ENCODE measurements at regions not wholly inside any gene's neighbourhood (a gene's known extent, or its start where the extent isn't known, plus 50 kb on each side); places are given as distances from the start of the nearest gene placed in this dataset.

GRCh38 chr2:104673225-104673624 is 180.7 kb upstream of the POU3F3 start (continued):
- TF ChIP-seq, protein P1, sequence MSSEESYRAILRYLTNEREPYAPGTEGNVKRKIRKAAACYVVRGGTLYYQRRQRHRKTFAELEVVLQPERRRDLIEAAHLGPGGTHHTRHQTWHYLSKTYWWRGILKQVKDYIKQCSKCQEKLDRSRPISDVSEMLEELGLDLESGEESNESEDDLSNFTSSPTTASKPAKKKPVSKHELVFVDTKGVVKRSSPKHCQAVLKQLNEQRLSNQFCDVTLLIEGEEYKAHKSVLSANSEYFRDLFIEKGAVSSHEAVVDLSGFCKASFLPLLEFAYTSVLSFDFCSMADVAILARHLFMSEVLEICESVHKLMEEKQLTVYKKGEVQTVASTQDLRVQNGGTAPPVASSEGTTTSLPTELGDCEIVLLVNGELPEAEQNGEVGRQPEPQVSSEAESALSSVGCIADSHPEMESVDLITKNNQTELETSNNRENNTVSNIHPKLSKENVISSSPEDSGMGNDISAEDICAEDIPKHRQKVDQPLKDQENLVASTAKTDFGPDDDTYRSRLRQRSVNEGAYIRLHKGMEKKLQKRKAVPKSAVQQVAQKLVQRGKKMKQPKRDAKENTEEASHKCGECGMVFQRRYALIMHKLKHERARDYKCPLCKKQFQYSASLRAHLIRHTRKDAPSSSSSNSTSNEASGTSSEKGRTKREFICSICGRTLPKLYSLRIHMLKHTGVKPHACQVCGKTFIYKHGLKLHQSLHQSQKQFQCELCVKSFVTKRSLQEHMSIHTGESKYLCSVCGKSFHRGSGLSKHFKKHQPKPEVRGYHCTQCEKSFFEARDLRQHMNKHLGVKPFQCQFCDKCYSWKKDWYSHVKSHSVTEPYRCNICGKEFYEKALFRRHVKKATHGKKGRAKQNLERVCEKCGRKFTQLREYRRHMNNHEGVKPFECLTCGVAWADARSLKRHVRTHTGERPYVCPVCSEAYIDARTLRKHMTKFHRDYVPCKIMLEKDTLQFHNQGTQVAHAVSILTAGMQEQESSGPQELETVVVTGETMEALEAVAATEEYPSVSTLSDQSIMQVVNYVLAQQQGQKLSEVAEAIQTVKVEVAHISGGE (tag by site-specific recombination; conservative IDR thresholded peaks at IDR 0.05; ENCODE audit: low read depth), result no peak
- no peak for TF ChIP-seq RBAK (tag by site-specific recombination; IDR thresholded peaks at IDR 0.05)
- no peak for TF ChIP-seq ZNF248 (tag by site-specific recombination; IDR thresholded peaks at IDR 0.05)
- no peak for TF ChIP-seq ZNF600 (tag by site-specific recombination; IDR thresholded peaks at IDR 0.05)
- TF ChIP-seq, protein P2, sequence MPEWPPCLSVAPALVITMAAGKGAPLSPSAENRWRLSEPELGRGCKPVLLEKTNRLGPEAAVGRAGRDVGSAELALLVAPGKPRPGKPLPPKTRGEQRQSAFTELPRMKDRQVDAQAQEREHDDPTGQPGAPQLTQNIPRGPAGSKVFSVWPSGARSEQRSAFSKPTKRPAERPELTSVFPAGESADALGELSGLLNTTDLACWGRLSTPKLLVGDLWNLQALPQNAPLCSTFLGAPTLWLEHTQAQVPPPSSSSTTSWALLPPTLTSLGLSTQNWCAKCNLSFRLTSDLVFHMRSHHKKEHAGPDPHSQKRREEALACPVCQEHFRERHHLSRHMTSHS (tag by site-specific recombination; IDR thresholded peaks at IDR 0.05), result no peak
- TF ChIP-seq ZNF266 (tag by site-specific recombination; IDR thresholded peaks at IDR 0.05; ENCODE audit: low read depth), result no peak
- no peak for TF ChIP-seq ZNF626 (tag by site-specific recombination; IDR thresholded peaks at IDR 0.05)
- no peak for TF ChIP-seq HIC1 (tag by site-specific recombination; IDR thresholded peaks at IDR 0.05)
- no peak for TF ChIP-seq ZNF48 (tag by site-specific recombination; IDR thresholded peaks at IDR 0.05)

DNA sequence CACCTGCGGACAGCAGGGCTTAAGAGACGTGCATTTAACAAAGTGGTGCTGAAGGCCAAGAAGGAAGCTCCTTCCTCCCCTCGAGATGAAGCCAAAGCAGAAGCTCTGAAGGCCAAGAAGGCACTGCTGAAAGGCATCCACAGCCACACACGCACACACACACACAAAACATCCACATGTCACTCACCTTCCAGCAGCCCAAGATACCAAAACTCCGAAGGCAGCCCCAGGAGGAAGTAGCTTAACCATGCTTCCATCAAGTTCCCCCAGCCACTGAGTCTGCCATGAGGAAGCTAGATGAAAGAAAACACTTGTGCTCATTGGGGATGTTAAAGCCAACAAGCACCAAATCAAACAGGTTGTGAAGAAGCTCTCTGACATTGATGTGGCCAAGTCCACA is 175.7 kb upstream of the POU3F3 start:
- Histone ChIP-seq H3K36me3 (ENCODE audit: control insufficient read depth in 2 of 2, insufficient read depth in 1 of 2, low read length in 2 of 2) (no peaks in the 10 kb centered on the region), H3K27ac (ENCODE audit: extremely low read depth, low read depth, low read length) (no peak overlapping the region), H3K4me1 (ENCODE audit: control insufficient read depth, insufficient read depth, low read length) (no peaks in the 10 kb centered on the region), H3K9me3 (ENCODE audit: control insufficient read depth, insufficient read depth, low read depth, low read length) (no peaks in the 10 kb centered on the region), H3K4me3 (ENCODE audit: low read depth, low read length) (no peak overlapping the region)
- ChIA-PET CTCF (interaction anchor here (0.6 kb wide), 1 partner anchor 74 kb away, joined by 5 read pairs; no protein-coding TSS in a partner anchor), POLR2A (no interaction called here)
- no peak for TF ChIP-seq ZNF366 (tag by site-specific recombination; conservative IDR thresholded peaks at IDR 0.05)
- TF ChIP-seq YY1 (tag by site-specific recombination; IDR thresholded peaks at IDR 0.05), result no peak

DNA sequence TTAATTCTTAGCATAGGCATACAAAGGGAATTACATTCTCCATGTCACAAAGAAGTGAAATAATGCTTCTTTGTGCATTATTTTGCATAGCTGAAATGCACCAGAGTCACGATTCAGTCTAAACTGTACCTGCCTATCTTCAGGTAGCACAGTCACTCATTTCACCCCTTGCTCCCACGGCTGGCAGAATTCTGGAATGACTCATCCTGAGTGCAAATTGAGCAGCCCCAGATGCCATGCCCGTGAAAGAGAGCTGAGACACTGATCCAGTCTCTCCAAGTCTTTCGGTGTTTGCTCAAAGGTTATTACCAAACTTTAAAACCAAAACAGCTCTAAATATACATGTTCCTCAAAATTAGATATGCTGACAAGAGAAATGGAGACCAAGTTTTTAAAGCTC is 168.3 kb upstream of the POU3F3 start:
- H3K36me3 ChIP-seq (ENCODE audit: control insufficient read depth in 2 of 2, insufficient read depth in 1 of 2, low read length in 2 of 2), result no peaks in the 10 kb centered on the region
- ChIA-PET CTCF (no interaction called here), POLR2A (no interaction called here)
- no peak overlapping the region for H3K27ac ChIP-seq (ENCODE audit: extremely low read depth, low read depth, low read length)
- no peak overlapping the region for H3K4me3 ChIP-seq (ENCODE audit: low read depth, low read length)
- H3K4me1 ChIP-seq (ENCODE audit: control insufficient read depth, insufficient read depth, low read length), result no peaks in the 10 kb centered on the region
- no peaks in the 10 kb centered on the region for H3K9me3 ChIP-seq (ENCODE audit: control insufficient read depth, insufficient read depth, low read depth, low read length)
- TF ChIP-seq ZNF626 (tag by site-specific recombination; IDR thresholded peaks at IDR 0.05) (no peak), ZNF132 (tag by site-specific recombination; IDR thresholded peaks at IDR 0.05; ENCODE audit: borderline replicate concordance) (no peak), ZNF510 (tag by site-specific recombination; IDR thresholded peaks at IDR 0.05; ENCODE audit: insufficient replicate concordance) (no peak), ZNF112 (tag by site-specific recombination; IDR thresholded peaks at IDR 0.05) (no peak), ZNF677 (tag by site-specific recombination; IDR thresholded peaks at IDR 0.05) (no peak), ZNF660 (tag by site-specific recombination; IDR thresholded peaks at IDR 0.05) (no peak), ZNF792 (tag by site-specific recombination; IDR thresholded peaks at IDR 0.05) (no peak), SALL2 (tag by site-specific recombination; IDR thresholded peaks at IDR 0.05; ENCODE audit: borderline replicate concordance) (no peak), ZNF341 (tag by site-specific recombination; IDR thresholded peaks at IDR 0.05; ENCODE audit: low read depth) (no peak), ZNF23 (tag by site-specific recombination; IDR thresholded peaks at IDR 0.05; ENCODE audit: borderline replicate concordance) (no peak), ZNF280D (tag by site-specific recombination; IDR thresholded peaks at IDR 0.05) (no peak), ZFP41 (tag by site-specific recombination; IDR thresholded peaks at IDR 0.05; ENCODE audit: borderline replicate concordance) (no peak), ZNF214 (tag by site-specific recombination; IDR thresholded peaks at IDR 0.05; ENCODE audit: borderline replicate concordance) (no peak), ZNF169 (tag by site-specific recombination; IDR thresholded peaks at IDR 0.05) (no peak), ZNF580 (tag by site-specific recombination; IDR thresholded peaks at IDR 0.05) (no peak)
